ENCODE measurements at regions not wholly inside any gene's neighbourhood (a gene's known extent, or its start where the extent isn't known, plus 50 kb on each side); places are given as distances from the start of the nearest gene placed in this dataset.
"Not testable (repeated sequence)": the region's sequence is repeated elsewhere in the genome, so short reads cannot be mapped to it uniquely, and the experiment has no call there.

DNA sequence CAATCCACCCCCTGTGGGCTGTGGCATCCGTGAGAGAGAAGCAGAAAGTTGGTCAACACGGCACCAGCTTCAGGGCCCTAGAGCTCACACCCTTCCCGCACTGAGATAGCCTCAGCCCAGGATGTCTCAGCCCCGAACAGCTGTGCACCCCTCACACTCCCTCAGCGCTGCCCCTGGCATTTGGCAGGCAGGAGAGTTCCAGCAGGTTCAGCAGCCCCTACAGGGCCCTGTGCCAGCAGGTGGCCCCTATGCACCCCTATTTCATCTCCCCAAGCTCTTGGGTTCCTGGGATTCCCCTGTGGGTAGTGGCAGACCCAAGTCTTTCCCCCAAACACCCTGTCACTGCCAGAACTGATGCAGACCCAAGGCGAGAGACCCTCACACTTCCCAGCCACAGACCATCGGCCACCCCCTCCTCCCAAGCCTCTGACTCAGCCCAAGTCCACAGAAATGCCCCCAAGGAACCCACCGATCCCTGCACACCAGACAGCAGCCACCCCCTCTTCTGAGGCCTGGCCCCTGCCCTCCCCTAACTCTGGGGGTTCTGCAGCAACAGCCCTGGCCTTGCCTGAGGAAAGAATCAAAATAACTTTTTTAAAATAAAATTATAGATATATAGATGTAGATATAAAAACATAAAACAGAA lies 183.6 kb downstream of the IGLL1 start:
- Histone ChIP-seq H3K36me3 (ENCODE audit: low read depth) (no peaks in the 10 kb centered on the region), H3K27ac (ENCODE audit: poor library complexity, severe bottlenecking) (no peak overlapping the region), H3K9me3 (ENCODE audit: severe bottlenecking) (no peaks in the 10 kb centered on the region), H3K27me3 (ENCODE audit: insufficient read depth, poor library complexity, severe bottlenecking) (no peaks in the 10 kb centered on the region), H3K4me3 (ENCODE audit: severe bottlenecking) (no peak overlapping the region), H3K4me1 (ENCODE audit: insufficient read depth, poor library complexity, severe bottlenecking) (no peaks in the 10 kb centered on the region)
- DNase-seq (ENCODE audit: low spot score): no peak
- no peak for ATAC-seq (ENCODE audit: low read depth)
- TF ChIP-seq, protein P1, sequence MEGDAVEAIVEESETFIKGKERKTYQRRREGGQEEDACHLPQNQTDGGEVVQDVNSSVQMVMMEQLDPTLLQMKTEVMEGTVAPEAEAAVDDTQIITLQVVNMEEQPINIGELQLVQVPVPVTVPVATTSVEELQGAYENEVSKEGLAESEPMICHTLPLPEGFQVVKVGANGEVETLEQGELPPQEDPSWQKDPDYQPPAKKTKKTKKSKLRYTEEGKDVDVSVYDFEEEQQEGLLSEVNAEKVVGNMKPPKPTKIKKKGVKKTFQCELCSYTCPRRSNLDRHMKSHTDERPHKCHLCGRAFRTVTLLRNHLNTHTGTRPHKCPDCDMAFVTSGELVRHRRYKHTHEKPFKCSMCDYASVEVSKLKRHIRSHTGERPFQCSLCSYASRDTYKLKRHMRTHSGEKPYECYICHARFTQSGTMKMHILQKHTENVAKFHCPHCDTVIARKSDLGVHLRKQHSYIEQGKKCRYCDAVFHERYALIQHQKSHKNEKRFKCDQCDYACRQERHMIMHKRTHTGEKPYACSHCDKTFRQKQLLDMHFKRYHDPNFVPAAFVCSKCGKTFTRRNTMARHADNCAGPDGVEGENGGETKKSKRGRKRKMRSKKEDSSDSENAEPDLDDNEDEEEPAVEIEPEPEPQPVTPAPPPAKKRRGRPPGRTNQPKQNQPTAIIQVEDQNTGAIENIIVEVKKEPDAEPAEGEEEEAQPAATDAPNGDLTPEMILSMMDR (IDR thresholded peaks at IDR 0.05; ENCODE audit: poor library complexity, severe bottlenecking): no peak

- TF ChIP-seq, protein P1 (IDR thresholded peaks at IDR 0.05; ENCODE audit: poor library complexity, severe bottlenecking): no peak
- DNase-seq (ENCODE audit: low spot score): peak; percentile 60
- Histone ChIP-seq H3K4me3 (ENCODE audit: severe bottlenecking) (no peak overlapping the region), H3K4me1 (ENCODE audit: insufficient read depth, poor library complexity, severe bottlenecking) (no peaks in the 10 kb centered on the region), H3K27ac (ENCODE audit: poor library complexity, severe bottlenecking) (no peak overlapping the region), H3K9me3 (ENCODE audit: severe bottlenecking) (no peaks in the 10 kb centered on the region), H3K36me3 (ENCODE audit: low read depth) (no peaks in the 10 kb centered on the region), H3K27me3 (ENCODE audit: insufficient read depth, poor library complexity, severe bottlenecking) (no peaks in the 10 kb centered on the region)
- ATAC-seq (ENCODE audit: low read depth): no peak
Observed at GRCh38 chr22:23395530-23396361, 184.3 kb downstream of the IGLL1 start.

DNA sequence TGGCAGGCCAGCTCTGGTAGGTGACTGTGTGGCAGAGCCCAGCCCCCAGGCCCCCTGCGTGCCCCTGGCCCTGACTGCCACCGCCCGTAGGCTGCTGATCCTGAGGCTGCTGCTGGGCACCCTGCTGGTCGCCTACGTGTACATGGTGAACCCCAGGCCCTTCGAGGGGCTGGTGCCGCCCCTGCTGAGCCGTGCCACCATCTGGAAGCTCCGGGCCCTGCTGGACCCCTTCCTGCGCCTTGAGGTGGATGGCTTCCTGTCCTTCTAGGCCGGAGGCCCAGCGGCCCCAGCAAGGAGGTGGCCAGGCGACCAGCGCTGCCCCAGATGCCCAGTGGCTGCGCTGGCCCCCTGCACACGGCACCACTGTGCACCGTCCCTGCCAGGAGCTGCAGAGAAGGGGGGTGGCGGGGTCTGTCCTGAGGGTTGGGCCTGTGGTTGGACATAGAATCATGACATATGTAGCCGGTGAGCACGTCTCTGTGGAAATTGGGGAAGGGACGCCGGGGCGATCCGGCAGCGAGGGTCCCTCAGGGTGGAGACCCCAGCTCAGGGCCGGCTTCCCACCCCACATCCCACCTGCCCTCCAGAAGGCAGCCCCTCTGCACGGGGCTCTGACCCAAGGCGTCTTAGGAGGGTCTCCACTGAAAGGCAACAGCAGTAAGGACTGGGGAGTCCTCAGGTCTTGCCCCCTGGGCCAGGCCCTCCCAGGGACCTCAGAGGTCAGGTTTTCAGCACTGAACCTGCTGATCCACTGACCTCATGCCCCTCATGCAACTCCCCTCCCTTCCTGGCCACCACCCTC lies 185.4 kb downstream of the IGLL1 start:
- TF ChIP-seq, protein P1 (IDR thresholded peaks at IDR 0.05; ENCODE audit: poor library complexity, severe bottlenecking): no peak
- Histone ChIP-seq H3K36me3 (ENCODE audit: low read depth) (no peaks in the 10 kb centered on the region), H3K27me3 (ENCODE audit: insufficient read depth, poor library complexity, severe bottlenecking) (no peaks in the 10 kb centered on the region), H3K4me1 (ENCODE audit: insufficient read depth, poor library complexity, severe bottlenecking) (no peaks in the 10 kb centered on the region), H3K27ac (ENCODE audit: poor library complexity, severe bottlenecking) (no peak overlapping the region), H3K9me3 (ENCODE audit: severe bottlenecking) (no peaks in the 10 kb centered on the region), H3K4me3 (ENCODE audit: severe bottlenecking) (no peak overlapping the region)
- ATAC-seq (ENCODE audit: low read depth): no peak
- DNase-seq (ENCODE audit: low spot score): peak; percentile 42

DNA sequence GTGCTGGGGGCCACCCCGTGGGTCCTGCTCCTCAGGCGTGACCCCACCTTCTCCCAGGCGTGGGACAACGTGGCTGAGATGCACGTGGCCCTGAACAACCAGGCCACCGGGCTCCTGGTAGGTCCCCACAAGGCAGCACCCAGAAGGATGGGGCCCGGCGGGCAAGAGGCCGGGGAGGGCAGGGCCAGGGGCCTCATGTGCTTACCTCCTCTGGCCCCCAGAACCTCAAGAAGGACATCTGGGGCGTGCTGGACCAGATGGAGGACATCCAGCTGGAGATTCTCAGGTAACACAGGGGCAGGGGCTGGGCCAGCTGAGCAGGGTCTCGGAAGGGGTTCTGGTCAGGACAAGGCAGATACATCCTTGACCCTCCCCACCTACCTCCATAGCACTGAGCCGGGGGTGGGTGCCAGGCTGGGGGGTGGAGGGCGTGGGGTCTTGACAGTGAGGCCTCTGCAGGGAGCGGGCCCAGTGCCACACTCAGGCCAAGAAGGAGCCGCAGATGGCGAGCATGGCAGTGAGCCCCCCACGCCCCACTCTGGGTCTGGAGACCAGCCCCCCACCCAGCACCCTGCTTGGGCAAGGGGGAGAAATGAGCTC lies 186.3 kb downstream of the IGLL1 start:
- Histone ChIP-seq H3K27me3 (ENCODE audit: insufficient read depth, poor library complexity, severe bottlenecking) (no peaks in the 10 kb centered on the region), H3K36me3 (ENCODE audit: low read depth) (no peaks in the 10 kb centered on the region), H3K4me1 (ENCODE audit: insufficient read depth, poor library complexity, severe bottlenecking) (no peaks in the 10 kb centered on the region), H3K27ac (ENCODE audit: poor library complexity, severe bottlenecking) (no peak overlapping the region), H3K4me3 (ENCODE audit: severe bottlenecking) (no peak overlapping the region), H3K9me3 (ENCODE audit: severe bottlenecking) (no peaks in the 10 kb centered on the region)
- ATAC-seq (ENCODE audit: low read depth): no peak
- TF ChIP-seq, protein P1 (IDR thresholded peaks at IDR 0.05; ENCODE audit: poor library complexity, severe bottlenecking): no peak
- no peak for DNase-seq (ENCODE audit: low spot score)

DNA sequence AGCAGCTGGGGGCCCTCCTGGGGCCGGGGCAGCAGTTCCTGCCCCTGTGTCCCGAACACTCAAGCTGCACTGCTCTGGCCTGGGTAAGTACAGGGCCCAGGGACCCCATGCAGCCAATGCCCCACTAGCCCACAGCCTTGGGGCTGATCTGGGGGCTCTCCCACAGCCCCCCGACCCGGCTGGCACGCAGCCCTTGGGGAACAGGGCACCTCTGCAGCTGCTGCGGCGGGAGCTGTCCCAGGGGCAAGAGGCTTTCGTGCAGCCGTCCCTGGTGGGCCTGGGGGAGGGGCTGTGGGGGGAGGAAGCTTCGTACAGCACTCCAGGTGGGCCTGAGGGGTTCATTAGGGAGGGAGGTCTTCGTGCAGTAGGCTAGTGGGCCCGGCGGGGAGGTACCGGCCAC lies 186.9 kb downstream of the IGLL1 start:
- H3K27me3 ChIP-seq (ENCODE audit: insufficient read depth, poor library complexity, severe bottlenecking); H3K4me1 ChIP-seq (ENCODE audit: insufficient read depth, poor library complexity, severe bottlenecking); ATAC-seq (ENCODE audit: low read depth); H3K36me3 ChIP-seq (ENCODE audit: low read depth); H3K9me3 ChIP-seq (ENCODE audit: severe bottlenecking); H3K27ac ChIP-seq (ENCODE audit: poor library complexity, severe bottlenecking); DNase-seq (ENCODE audit: low spot score); H3K4me3 ChIP-seq (ENCODE audit: severe bottlenecking): not testable (repeated sequence)

Data from RWPE2 (cell line).